SU-DHL-6 (cell line): ENCODE measurements at regions not wholly inside any gene's neighbourhood (a gene's known extent, or its start where the extent isn't known, plus 50 kb on each side); places are given as distances from the start of the nearest gene placed in this dataset.

Experiments used
- H2AFZ ChIP-seq: fragments of 200-600 bp; sonication (generic); 2 replicates; pipeline ENCODE4 v1.6.1; 2014; ENCODE audit warnings: low read depth, mild to moderate bottlenecking, moderate library complexity, mixed read lengths, antibody characterized with exemption, low read length; ENCODE audit not compliant: severe bottlenecking
- H3F3A ChIP-seq: fragments of 200-600 bp; shearing (Covaris generic); 2 replicates; pipeline ENCODE4 v1.6.0; 2016; ENCODE audit warnings: antibody characterized with exemption, mild to moderate bottlenecking; ENCODE audit not compliant: insufficient read depth
- H3K27ac ChIP-seq: fragments of 200-600 bp; sonication (generic); 2 replicates; pipeline ENCODE4 v1.5.1; 2016; ENCODE audit warnings: low read depth, mild to moderate bottlenecking, low read length, moderate library complexity, mixed read lengths
- H3K27me3 ChIP-seq: fragments of 200-600 bp; sonication (generic), shearing (Covaris generic); 2 replicates; pipeline ENCODE4 v1.6.0; 2014; ENCODE audit warnings: mild to moderate bottlenecking, low read length
- H3K36me3 ChIP-seq: fragments of 200-600 bp; sonication (generic); 2 replicates; pipeline ENCODE4 v1.6.1; 2014; ENCODE audit warnings: mild to moderate bottlenecking, low read length, mixed read lengths
- H3K4me2 ChIP-seq: fragments of 300-600, 200-600 bp; shearing (Covaris generic), sonication (generic); 2 replicates; pipeline ENCODE4 v1.6.0; 2014; ENCODE audit warnings: low read length, low read depth, mild to moderate bottlenecking; ENCODE audit not compliant: poor library complexity, severe bottlenecking
- H3K4me3 ChIP-seq: fragments of 200-600 bp; sonication (generic); 2 replicates; pipeline ENCODE4 v1.5.1; 2014; ENCODE audit warnings: antibody characterized with exemption, low read length, mild to moderate bottlenecking, mixed read lengths; ENCODE audit not compliant: insufficient read depth, poor library complexity, severe bottlenecking
- H3K79me2 ChIP-seq: fragments of 200-600 bp; sonication (generic); 2 replicates; pipeline ENCODE4 v1.6.1; 2014; ENCODE audit warnings: mild to moderate bottlenecking, low read length, moderate library complexity; ENCODE audit not compliant: insufficient read depth
- H3K9ac ChIP-seq: fragments of 200-600 bp; sonication (generic); 2 replicates; pipeline ENCODE4 v1.7.0; 2014; ENCODE audit warnings: mild to moderate bottlenecking, low read length
- H3K9me2 ChIP-seq: fragments of 200-600 bp; sonication (generic); replicated peaks from 2 replicates; pipeline ENCODE4 v1.6.1; 2014; ENCODE audit warnings: low read length; ENCODE audit not compliant: insufficient read depth
- H3K9me3 ChIP-seq: fragments of 200-600 bp; sonication (generic); 2 replicates; pipeline ENCODE4 v1.6.1; 2014; ENCODE audit warnings: low read length, mixed read lengths; ENCODE audit not compliant: insufficient read depth
- H4K20me1 ChIP-seq: fragments of 200-600 bp; sonication (generic); 2 replicates; pipeline ENCODE4 v1.6.1; 2014; ENCODE audit warnings: low read depth, mild to moderate bottlenecking, antibody characterized with exemption, low read length, moderate library complexity, mixed read lengths
- EZH2phosphoT487 ChIP-seq: fragments of 200-600 bp; sonication (generic), shearing (Covaris generic); conservative IDR thresholded peaks from 2 replicates; pipeline ENCODE4 v1.6.1; 2018; ENCODE audit warnings: mild to moderate bottlenecking, antibody characterized with exemption, low read length, moderate library complexity, mixed read lengths
- TF ChIP-seq, protein P1 (sequence below): fragments of 200-600 bp; sonication (generic); IDR thresholded peaks from one replicate; pipeline ENCODE4 v1.5.1; 2017; ENCODE audit warnings: antibody characterized with exemption, mild to moderate bottlenecking, low read length, moderate library complexity; ENCODE audit not compliant: insufficient read depth, poor library complexity, severe bottlenecking

DNA sequence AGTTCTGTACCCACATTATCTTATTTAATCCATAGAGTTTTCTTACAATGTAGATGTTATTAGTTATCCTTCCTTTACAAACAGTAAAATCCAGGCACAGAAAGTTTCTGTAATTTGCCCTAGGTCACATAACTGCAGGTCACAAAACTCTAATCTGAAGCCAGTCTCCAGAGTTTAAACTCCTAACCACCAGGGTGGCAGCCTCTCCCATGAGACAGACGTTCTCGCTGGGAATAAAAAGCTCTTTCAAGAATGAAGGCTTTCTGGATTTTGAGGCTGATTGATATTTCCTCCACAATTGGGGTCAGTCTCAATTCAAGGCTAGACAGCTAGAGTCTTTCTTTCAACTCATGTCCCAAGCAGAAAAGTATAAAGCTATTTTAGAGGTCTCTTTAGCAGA, 95.8 kb upstream of the PLEKHG7 start:
- Histone ChIP-seq H3K9ac (no peak overlapping the region), H4K20me1 (no peaks in the 10 kb centered on the region), H3K9me3 (no peaks in the 10 kb centered on the region), H3K4me3 (no peak overlapping the region), H3K27ac (no peak overlapping the region), H3F3A (no peaks in the 10 kb centered on the region), H3K36me3 (no peaks in the 10 kb centered on the region), H3K9me2 (no peaks in the 10 kb centered on the region), H3K27me3 (no peaks in the 10 kb centered on the region), H3K79me2 (no peaks in the 10 kb centered on the region), H3K4me2 (no peak overlapping the region), H2AFZ (no peak overlapping the region)
- TF ChIP-seq, protein P1, sequence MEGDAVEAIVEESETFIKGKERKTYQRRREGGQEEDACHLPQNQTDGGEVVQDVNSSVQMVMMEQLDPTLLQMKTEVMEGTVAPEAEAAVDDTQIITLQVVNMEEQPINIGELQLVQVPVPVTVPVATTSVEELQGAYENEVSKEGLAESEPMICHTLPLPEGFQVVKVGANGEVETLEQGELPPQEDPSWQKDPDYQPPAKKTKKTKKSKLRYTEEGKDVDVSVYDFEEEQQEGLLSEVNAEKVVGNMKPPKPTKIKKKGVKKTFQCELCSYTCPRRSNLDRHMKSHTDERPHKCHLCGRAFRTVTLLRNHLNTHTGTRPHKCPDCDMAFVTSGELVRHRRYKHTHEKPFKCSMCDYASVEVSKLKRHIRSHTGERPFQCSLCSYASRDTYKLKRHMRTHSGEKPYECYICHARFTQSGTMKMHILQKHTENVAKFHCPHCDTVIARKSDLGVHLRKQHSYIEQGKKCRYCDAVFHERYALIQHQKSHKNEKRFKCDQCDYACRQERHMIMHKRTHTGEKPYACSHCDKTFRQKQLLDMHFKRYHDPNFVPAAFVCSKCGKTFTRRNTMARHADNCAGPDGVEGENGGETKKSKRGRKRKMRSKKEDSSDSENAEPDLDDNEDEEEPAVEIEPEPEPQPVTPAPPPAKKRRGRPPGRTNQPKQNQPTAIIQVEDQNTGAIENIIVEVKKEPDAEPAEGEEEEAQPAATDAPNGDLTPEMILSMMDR = no peak
- TF ChIP-seq EZH2phosphoT487 = no peak

DNA sequence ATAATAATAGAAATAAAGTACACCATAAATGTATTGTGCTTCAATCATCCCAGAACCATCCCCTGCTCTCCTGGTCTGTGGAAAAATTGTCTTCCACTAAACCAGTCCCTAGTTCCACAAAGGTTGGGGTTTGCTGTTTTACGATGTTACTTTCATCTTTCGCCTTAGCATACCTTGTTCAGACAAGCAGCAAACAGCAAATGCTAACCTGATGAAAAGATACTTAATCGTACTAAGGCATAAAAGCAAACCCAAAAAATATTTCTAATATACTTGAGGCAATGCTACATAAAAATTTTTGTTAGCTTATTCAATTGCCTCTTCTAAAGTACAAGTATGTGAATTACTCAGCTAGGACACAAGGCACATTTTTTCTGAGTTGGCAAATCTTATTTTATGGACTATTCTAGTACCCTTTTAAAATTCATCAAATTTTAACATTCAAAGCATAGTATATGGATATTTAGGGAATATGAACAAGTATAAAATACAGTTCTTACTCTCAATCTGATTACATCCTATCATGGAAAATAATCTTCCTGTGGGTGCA, 97.1 kb upstream of the PLEKHG7 start:
- Histone ChIP-seq H3K9me3 (peaks cover under 1% of the 10 kb centered on the region; the same call in 1 of the 2 replicates), H3K79me2 (no peaks in the 10 kb centered on the region), H2AFZ (no peak overlapping the region), H3K36me3 (no peaks in the 10 kb centered on the region), H3K27ac (no peak overlapping the region), H3K4me2 (no peak overlapping the region), H3F3A (no peaks in the 10 kb centered on the region), H3K4me3 (no peak overlapping the region), H3K9me2 (no peaks in the 10 kb centered on the region), H3K9ac (no peak overlapping the region), H3K27me3 (no peaks in the 10 kb centered on the region), H4K20me1 (no peaks in the 10 kb centered on the region)
- no peak for TF ChIP-seq EZH2phosphoT487
- TF ChIP-seq, protein P1 = no peak

DNA sequence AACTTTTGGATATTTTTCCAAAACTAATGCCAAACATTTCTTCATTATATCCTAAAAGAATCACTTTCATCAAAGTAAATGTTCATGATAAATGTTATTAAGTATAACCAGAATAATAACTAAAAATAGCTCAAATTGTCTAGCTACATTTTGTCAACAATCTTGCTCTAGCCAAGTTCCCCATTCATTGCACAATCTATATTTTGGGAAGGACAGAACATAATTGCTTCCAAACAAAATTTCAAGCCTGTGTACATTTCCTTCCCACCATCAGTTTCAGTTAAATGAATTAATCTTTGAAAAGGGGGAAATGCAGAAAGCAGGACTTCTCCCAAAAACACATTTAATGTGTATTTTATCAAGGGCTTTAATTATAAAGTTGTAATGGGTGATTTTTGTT, 98.0 kb upstream of the PLEKHG7 start:
- Histone ChIP-seq H3K4me2 (no peak overlapping the region), H3F3A (no peaks in the 10 kb centered on the region), H3K27ac (no peak overlapping the region), H4K20me1 (no peaks in the 10 kb centered on the region), H2AFZ (no peak overlapping the region), H3K4me3 (no peak overlapping the region), H3K9me2 (no peaks in the 10 kb centered on the region), H3K36me3 (no peaks in the 10 kb centered on the region), H3K27me3 (no peaks in the 10 kb centered on the region), H3K9ac (no peak overlapping the region), H3K9me3 (peaks cover 10% of the 10 kb centered on the region; the same call in 1 of the 2 replicates), H3K79me2 (no peaks in the 10 kb centered on the region)
- TF ChIP-seq EZH2phosphoT487 = no peak
- TF ChIP-seq, protein P1 = no peak
